ENCODE measurements at regions not wholly inside any gene's neighbourhood (a gene's known extent, or its start where the extent isn't known, plus 50 kb on each side); places are given as distances from the start of the nearest gene placed in this dataset.
"Not testable (repeated sequence)": the region's sequence is repeated elsewhere in the genome, so short reads cannot be mapped to it uniquely, and the experiment has no call there.

GRCh38 chr14:94831085-94831484 lies 61.2 kb upstream of the GSC start:
- DNase-seq, result no peak

- DNase-seq, result no peak
These were observed 58.0 kb upstream of the GSC start for GRCh38 chr14:94827711-94828447.

- DNase-seq, result no peak
These were observed 56.9 kb upstream of the GSC start for GRCh38 chr14:94826774-94827173.

- no peak for DNase-seq
These were observed 53.8 kb upstream of the GSC start for GRCh38 chr14:94823556-94824341.

- no peak for DNase-seq
These were observed 51.8 kb upstream of the GSC start for GRCh38 chr14:94821705-94822104.

- not testable (repeated sequence) for DNase-seq
These were observed 51.0 kb upstream of the GSC start for GRCh38 chr14:94820932-94821331.

All from right kidney (tissue), 1 donor.